ENCODE measurements at regions not wholly inside any gene's neighbourhood (a gene's known extent, or its start where the extent isn't known, plus 50 kb on each side); places are given as distances from the start of the nearest gene placed in this dataset.
"Not testable (repeated sequence)": the region's sequence is repeated elsewhere in the genome, so short reads cannot be mapped to it uniquely, and the experiment has no call there.

DNA sequence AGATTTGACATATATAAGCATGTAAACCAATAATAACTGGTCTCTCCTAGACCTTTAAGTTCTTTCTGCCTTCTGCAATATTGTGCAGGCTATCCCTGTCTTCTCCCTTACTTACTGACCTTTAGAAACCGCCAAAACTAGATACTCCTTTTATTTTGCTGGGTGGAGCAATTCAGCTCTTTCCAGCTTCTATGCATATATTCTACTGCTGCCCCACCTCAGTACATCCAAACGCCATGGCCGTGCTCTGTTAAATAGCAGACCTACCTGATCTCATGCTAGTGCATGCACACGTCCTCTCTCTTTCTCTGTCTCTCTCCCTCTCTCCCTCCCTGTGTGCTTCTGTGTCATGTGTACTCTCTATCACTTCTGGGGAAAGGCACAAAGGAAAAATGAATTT, 76.7 kb upstream of the CAPRIN1 start:
- CTCF ChIA-PET = no interaction called here
- DNase-seq (ENCODE audit: extremely low spot score) = no peak
- POLR2A ChIA-PET = no interaction called here
- TF ChIP-seq L3MBTL2 (conservative IDR thresholded peaks at IDR 0.05) (no peak), FOXM1 (IDR thresholded peaks at IDR 0.05; ENCODE audit: borderline replicate concordance) (no peak), SUZ12 (IDR thresholded peaks at IDR 0.05) (no peak)

DNA sequence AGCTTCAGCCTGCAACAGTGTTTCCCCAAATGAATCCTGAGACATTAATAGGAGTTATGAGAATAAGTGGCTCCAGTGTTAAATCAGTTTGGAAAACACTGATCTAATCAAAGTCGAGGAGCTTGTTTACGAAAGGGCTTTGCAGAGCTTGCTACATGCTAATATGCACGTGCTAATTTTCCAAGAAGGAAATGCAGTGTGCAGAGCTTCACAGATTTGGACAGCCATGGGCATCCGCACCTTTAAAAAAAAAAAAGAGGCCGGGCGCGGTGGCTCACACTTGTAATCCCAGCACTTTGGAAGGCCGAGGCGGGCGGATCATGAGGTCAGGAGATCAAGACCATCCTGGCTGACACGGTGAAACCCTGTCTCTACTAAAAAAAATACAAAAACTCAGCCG, 79.7 kb upstream of the LMO2 start:
- DNase-seq (ENCODE audit: extremely low spot score); POLR2A ChIA-PET: not testable (repeated sequence)
- CTCF ChIA-PET = interaction anchor here (0.6 to 2.7 kb wide), 11 partner anchors 8 to 165 kb away, joined by 3 to 13 read pairs (median 3); no protein-coding TSS in a partner anchor

DNA sequence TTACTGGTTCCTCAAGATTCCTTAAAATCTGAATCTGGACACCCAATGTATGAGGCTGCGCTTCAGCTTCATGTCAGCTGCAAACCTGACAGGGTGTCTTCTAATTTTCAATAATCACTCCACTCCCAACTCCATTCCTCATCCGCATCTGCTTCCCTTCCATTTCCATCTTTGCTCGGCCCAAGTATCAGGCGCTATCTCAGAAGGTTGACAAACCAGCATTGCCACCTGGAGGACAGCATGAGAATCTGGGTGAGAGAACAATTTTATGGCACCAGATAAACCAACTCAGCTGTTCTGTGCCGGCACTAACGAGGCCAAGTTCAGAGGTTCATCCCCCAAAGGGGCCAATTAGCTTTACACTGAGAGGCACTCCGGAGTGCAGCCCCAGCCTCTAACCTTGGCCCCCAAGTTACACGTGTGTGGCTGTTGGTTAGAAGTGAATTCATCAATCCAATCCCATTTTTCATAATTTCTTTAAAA, 79.1 kb upstream of the LMO2 start:
- TF ChIP-seq TARDBP (IDR thresholded peaks at IDR 0.05) (no peak), ARNT (IDR thresholded peaks at IDR 0.05) (no peak), L3MBTL2 (conservative IDR thresholded peaks at IDR 0.05) (no peak), BHLHE40 (IDR thresholded peaks at IDR 0.05; ENCODE audit: borderline replicate concordance) (no peak), FOXK2 (IDR thresholded peaks at IDR 0.05) (no peak), FOXM1 (IDR thresholded peaks at IDR 0.05; ENCODE audit: borderline replicate concordance) (no peak), ZNF384 (IDR thresholded peaks at IDR 0.05) (no peak), SUZ12 (IDR thresholded peaks at IDR 0.05) (no peak), CTBP1 (IDR thresholded peaks at IDR 0.05; ENCODE audit: borderline replicate concordance) (no peak), NFRKB (IDR thresholded peaks at IDR 0.05) (no peak), HDGF (IDR thresholded peaks at IDR 0.05; ENCODE audit: borderline replicate concordance) (no peak), SP1 (IDR thresholded peaks at IDR 0.05) (no peak), LEF1 (IDR thresholded peaks at IDR 0.05; ENCODE audit: borderline replicate concordance) (no peak), FOXA1 (IDR thresholded peaks at IDR 0.05) (no peak), ELF4 (IDR thresholded peaks at IDR 0.05) (no peak)
- TF ChIP-seq, protein P1, sequence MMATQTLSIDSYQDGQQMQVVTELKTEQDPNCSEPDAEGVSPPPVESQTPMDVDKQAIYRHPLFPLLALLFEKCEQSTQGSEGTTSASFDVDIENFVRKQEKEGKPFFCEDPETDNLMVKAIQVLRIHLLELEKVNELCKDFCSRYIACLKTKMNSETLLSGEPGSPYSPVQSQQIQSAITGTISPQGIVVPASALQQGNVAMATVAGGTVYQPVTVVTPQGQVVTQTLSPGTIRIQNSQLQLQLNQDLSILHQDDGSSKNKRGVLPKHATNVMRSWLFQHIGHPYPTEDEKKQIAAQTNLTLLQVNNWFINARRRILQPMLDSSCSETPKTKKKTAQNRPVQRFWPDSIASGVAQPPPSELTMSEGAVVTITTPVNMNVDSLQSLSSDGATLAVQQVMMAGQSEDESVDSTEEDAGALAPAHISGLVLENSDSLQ (IDR thresholded peaks at IDR 0.05) = no peak
- POLR2A ChIA-PET = no interaction called here
- DNase-seq (ENCODE audit: extremely low spot score) = peak; percentile 71
- CTCF ChIA-PET = interaction anchor here (0.6 to 2.7 kb wide), 12 partner anchors 8 to 165 kb away, joined by 3 to 13 read pairs (median 3); no protein-coding TSS in a partner anchor

DNA sequence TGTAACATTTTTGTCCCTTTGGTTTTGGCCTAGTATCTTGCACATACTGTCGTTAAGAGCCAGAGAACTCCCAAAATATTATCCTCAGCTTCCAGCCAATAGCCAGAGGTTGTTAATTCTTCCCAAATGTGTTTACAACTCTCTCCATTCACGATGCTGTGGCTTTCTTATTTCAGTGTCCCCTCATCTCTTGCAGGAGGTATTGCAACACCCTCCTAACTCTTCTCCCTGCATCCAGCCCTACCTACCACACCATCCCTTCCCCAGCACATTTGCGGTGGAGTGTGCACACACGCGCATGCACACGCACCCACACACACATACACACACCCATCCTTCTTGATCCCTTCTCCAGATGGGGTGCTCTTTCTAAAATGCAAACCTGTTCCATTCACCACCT, 75.6 kb upstream of the LMO2 start:
- CTCF ChIA-PET = interaction anchor here (0.6 to 0.7 kb wide), 2 partner anchors 9 to 22 kb away, joined by 3 read pairs; no protein-coding TSS in a partner anchor
- POLR2A ChIA-PET = no interaction called here
- DNase-seq (ENCODE audit: extremely low spot score) = no peak
- no peak for TF ChIP-seq CTBP1 (IDR thresholded peaks at IDR 0.05; ENCODE audit: borderline replicate concordance)
- no peak for TF ChIP-seq TARDBP (IDR thresholded peaks at IDR 0.05)
- TF ChIP-seq LEF1 (IDR thresholded peaks at IDR 0.05; ENCODE audit: borderline replicate concordance) = no peak
- no peak for TF ChIP-seq ARNT (IDR thresholded peaks at IDR 0.05)
- TF ChIP-seq FOXA1 (IDR thresholded peaks at IDR 0.05) = no peak
- TF ChIP-seq ZNF384 (IDR thresholded peaks at IDR 0.05) = no peak
- TF ChIP-seq BHLHE40 (IDR thresholded peaks at IDR 0.05; ENCODE audit: borderline replicate concordance) = no peak
- TF ChIP-seq SP1 (IDR thresholded peaks at IDR 0.05) = no peak
- no peak for TF ChIP-seq SUZ12 (IDR thresholded peaks at IDR 0.05)
- no peak for TF ChIP-seq HDGF (IDR thresholded peaks at IDR 0.05; ENCODE audit: borderline replicate concordance)
- TF ChIP-seq NFRKB (IDR thresholded peaks at IDR 0.05) = no peak
- no peak for TF ChIP-seq FOXK2 (IDR thresholded peaks at IDR 0.05)
- TF ChIP-seq, protein P1 (IDR thresholded peaks at IDR 0.05) = no peak
- no peak for TF ChIP-seq FOXM1 (IDR thresholded peaks at IDR 0.05; ENCODE audit: borderline replicate concordance)
- no peak for TF ChIP-seq ELF4 (IDR thresholded peaks at IDR 0.05)
- TF ChIP-seq L3MBTL2 (conservative IDR thresholded peaks at IDR 0.05) = no peak

DNA sequence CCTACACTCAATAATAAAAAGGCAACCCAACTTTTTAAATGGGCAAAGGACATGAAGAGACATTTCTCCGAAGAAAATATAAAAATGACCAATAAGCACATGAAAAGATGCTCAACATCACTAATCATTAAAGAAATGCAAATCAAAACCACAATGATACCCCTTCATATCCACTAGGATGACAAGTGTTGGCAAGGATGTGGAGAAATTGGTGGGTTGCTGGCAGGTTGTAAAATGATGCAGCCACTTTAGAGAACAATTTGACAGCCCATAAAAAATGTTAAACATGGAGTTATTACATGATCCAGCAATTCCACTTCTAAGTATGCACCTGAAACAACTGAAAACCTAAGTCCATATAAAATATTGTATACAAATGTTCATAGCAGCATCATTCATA, 73.2 kb upstream of the LMO2 start:
- TF ChIP-seq LEF1 (IDR thresholded peaks at IDR 0.05; ENCODE audit: borderline replicate concordance) = no peak
- TF ChIP-seq ZNF384 (IDR thresholded peaks at IDR 0.05) = no peak
- no peak for TF ChIP-seq ELF4 (IDR thresholded peaks at IDR 0.05)
- no peak for TF ChIP-seq NFRKB (IDR thresholded peaks at IDR 0.05)
- no peak for TF ChIP-seq FOXK2 (IDR thresholded peaks at IDR 0.05)
- TF ChIP-seq SP1 (IDR thresholded peaks at IDR 0.05) = no peak
- no peak for TF ChIP-seq TARDBP (IDR thresholded peaks at IDR 0.05)
- TF ChIP-seq ARNT (IDR thresholded peaks at IDR 0.05) = no peak
- TF ChIP-seq FOXM1 (IDR thresholded peaks at IDR 0.05; ENCODE audit: borderline replicate concordance) = no peak
- TF ChIP-seq SUZ12 (IDR thresholded peaks at IDR 0.05) = no peak
- TF ChIP-seq FOXA1 (IDR thresholded peaks at IDR 0.05) = no peak
- TF ChIP-seq HDGF (IDR thresholded peaks at IDR 0.05; ENCODE audit: borderline replicate concordance) = no peak
- no peak for TF ChIP-seq L3MBTL2 (conservative IDR thresholded peaks at IDR 0.05)
- CTCF ChIA-PET = no interaction called here
- POLR2A ChIA-PET = no interaction called here
- no peak for DNase-seq (ENCODE audit: extremely low spot score)

DNA sequence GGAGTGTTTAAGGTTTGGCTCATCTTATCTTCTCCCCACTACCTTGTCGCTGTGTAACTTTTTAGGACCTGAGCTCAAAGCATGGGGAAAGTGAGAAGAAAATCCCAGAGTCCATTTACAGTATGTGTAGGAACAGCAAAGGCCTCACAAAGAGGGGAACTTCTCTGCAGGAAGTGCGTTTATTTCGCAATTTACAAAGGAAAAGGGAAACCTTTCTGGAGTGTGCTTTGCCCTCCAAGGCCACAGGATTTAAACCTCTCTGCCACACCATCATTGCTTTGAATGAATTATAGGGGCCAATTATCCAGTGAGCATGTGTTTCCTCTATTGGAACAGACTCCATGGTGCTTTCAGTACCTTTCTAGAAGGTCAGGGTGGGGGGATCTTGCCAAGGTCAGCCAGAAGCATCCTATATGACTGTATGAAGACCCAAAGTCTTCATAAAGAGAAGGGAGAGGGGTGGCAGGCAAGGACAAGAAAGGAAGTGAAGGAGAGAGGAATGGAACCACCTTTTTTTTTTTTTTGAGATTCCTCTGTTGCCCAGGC, 68.1 kb upstream of the LMO2 start:
- CTCF ChIA-PET = no interaction called here
- no peak for DNase-seq (ENCODE audit: extremely low spot score)

More for the DNA sequence above, 68.1 kb upstream of the LMO2 start:
- POLR2A ChIA-PET = no interaction called here
- TF ChIP-seq BHLHE40 (IDR thresholded peaks at IDR 0.05; ENCODE audit: borderline replicate concordance) (no peak), FOXM1 (IDR thresholded peaks at IDR 0.05; ENCODE audit: borderline replicate concordance) (no peak), FOXA1 (IDR thresholded peaks at IDR 0.05) (no peak), L3MBTL2 (conservative IDR thresholded peaks at IDR 0.05) (no peak), ARNT (IDR thresholded peaks at IDR 0.05) (no peak), FOXK2 (IDR thresholded peaks at IDR 0.05) (no peak), CTBP1 (IDR thresholded peaks at IDR 0.05; ENCODE audit: borderline replicate concordance) (no peak), SUZ12 (IDR thresholded peaks at IDR 0.05) (no peak), SP1 (IDR thresholded peaks at IDR 0.05) (no peak), HDGF (IDR thresholded peaks at IDR 0.05; ENCODE audit: borderline replicate concordance) (no peak), TARDBP (IDR thresholded peaks at IDR 0.05) (no peak), NFRKB (IDR thresholded peaks at IDR 0.05) (no peak)

All from HEK293T (cell line).